Hepatocyte (in vitro differentiated cells): ENCODE measurements at regions not wholly inside any gene's neighbourhood (a gene's known extent, or its start where the extent isn't known, plus 50 kb on each side); places are given as distances from the start of the nearest gene placed in this dataset.

Source experiments
- EZH2 ChIP-seq: fragments of 200-600 bp; sonication (generic); IDR thresholded peaks from 2 replicates; pipeline ENCODE4 v1.6.1; 2016; ENCODE audit warnings: antibody characterized with exemption, mild to moderate bottlenecking, borderline replicate concordance
- TF ChIP-seq, protein P1 (sequence below): fragments of 200-600 bp; sonication (generic); IDR thresholded peaks from 2 replicates; pipeline ENCODE4 v1.5.1; 2016; ENCODE audit warnings: antibody characterized with exemption, mild to moderate bottlenecking; ENCODE audit not compliant: poor library complexity

DNA sequence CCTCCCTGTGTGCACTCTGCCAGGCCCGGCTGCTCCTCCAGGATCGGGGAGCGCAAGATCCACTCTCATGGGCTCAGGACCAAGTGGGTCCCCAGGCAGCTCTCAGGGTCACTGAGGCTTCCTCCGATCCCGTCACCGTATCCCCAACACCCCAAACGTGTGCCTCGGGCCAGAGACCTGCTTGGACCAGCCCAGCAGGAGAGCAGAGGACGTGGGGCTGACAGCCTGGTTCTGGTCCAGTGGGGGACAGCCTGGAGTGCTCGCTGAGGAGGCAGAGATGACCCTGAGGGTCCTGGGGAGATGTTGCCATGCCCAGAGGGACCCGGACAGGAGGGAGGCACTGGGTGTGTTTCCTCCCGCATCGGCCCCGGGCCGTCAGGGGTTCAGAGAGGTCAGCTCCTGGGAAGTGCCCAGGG is 1402.6 kb downstream of the BRD1 start:
- TF ChIP-seq, protein P1, sequence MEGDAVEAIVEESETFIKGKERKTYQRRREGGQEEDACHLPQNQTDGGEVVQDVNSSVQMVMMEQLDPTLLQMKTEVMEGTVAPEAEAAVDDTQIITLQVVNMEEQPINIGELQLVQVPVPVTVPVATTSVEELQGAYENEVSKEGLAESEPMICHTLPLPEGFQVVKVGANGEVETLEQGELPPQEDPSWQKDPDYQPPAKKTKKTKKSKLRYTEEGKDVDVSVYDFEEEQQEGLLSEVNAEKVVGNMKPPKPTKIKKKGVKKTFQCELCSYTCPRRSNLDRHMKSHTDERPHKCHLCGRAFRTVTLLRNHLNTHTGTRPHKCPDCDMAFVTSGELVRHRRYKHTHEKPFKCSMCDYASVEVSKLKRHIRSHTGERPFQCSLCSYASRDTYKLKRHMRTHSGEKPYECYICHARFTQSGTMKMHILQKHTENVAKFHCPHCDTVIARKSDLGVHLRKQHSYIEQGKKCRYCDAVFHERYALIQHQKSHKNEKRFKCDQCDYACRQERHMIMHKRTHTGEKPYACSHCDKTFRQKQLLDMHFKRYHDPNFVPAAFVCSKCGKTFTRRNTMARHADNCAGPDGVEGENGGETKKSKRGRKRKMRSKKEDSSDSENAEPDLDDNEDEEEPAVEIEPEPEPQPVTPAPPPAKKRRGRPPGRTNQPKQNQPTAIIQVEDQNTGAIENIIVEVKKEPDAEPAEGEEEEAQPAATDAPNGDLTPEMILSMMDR, result no peak
- TF ChIP-seq EZH2, result no peak
